Lower lobe of right lung (tissue), 2 donors: ENCODE measurements at regions not wholly inside any gene's neighbourhood (a gene's known extent, or its start where the extent isn't known, plus 50 kb on each side); places are given as distances from the start of the nearest gene placed in this dataset.
A peak's percentile ranks its signal among the peaks of the same experiment; 100 is the strongest.

ENCODE experiments used
- ATAC-seq, 2 donors: fragments of 200-7000 bp; cut with Tn5 transposase; one replicate each; pipeline ENCODE4 v1.9.1; 2020 to 2022; ENCODE audit warnings: mild to moderate bottlenecking in 2 of 2, moderate library complexity in 2 of 2
- DNase-seq: peaks from one replicate; pipeline ENCODE4 v3.0.0-alpha.2; 2020
- H3K27ac ChIP-seq: fragments of 200-600 bp; one replicate; pipeline ENCODE4 v1.8.0; 2022
- H3K27me3 ChIP-seq: fragments of 200-600 bp; one replicate; pipeline ENCODE4 v1.8.0; 2022; ENCODE audit warnings: low read depth
- H3K36me3 ChIP-seq: fragments of 200-600 bp; one replicate; pipeline ENCODE4 v1.8.0; 2022; ENCODE audit warnings: mild to moderate bottlenecking
- H3K4me1 ChIP-seq: fragments of 200-600 bp; one replicate; pipeline ENCODE4 v1.8.0; 2022
- H3K4me3 ChIP-seq: fragments of 200-600 bp; one replicate; pipeline ENCODE4 v1.8.0; 2022; ENCODE audit warnings: mild to moderate bottlenecking
- H3K9me3 ChIP-seq: fragments of 200-600 bp; one replicate; pipeline ENCODE4 v1.8.0; 2022
- CTCF ChIP-seq: fragments of 200-600 bp; IDR thresholded peaks from one replicate; pipeline ENCODE4 v1.8.0; 2022; ENCODE audit warnings: antibody characterized with exemption, mild to moderate bottlenecking
- intact Hi-C: fragments of 100-400 bp; cut with DNase I; formaldehyde crosslinking; loops from one replicate; pipeline ENCODE4 v1.11.0; 2022
- donor health status: DM: no; HTN: yes; CAD: no; lungs with severe emphysema.

DNA sequence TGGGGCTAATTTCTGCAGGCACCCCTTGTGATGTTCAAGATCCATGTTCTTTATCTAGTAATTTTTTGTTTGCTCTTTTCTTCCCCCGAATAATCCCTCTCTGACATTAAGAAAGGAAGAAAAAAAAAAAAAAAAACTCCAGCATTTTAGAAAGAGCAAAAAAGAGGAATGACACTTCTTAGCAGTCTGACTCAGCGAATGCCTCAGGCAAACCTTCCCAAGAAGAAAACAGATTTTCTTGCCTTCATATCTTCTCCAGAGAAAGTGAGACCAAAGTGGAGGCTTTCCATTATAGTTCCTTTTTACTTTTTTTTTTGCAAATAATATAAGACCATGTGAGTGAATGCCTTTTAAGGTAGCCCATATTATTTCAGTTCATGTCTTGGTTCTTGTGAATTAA, 479.0 kb upstream of the SYT1 start:
- H3K36me3 ChIP-seq: no peaks in the 10 kb centered on the region
- intact Hi-C loops: no loop called here
- H3K4me1 ChIP-seq: no peaks in the 10 kb centered on the region
- H3K4me3 ChIP-seq: no peak overlapping the region
- H3K27me3 ChIP-seq: no peaks in the 10 kb centered on the region
- no peaks in the 10 kb centered on the region for H3K9me3 ChIP-seq
- no peak for ATAC-seq
- TF ChIP-seq CTCF: no peak
- no peak for DNase-seq
- no peak overlapping the region for H3K27ac ChIP-seq

DNA sequence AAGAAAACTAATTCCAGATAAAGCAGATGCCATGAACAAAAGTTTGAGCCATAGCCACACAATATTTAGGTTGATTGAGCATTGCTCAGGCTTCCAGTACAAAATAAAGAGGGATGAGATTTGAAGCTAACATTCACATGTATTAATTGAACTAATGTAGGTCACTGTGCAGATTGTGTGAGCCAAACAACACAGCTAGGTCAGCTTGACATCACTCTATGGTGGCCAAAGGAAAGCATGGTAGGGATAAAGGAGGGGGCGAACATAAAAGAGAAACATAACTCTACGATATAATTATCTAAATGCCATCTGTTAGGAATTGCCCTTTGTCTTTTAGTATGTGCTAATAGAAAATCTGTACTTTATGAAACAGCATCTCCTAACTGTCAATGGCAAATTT, 477.7 kb upstream of the SYT1 start:
- Histone ChIP-seq H3K27me3 (no peaks in the 10 kb centered on the region), H3K36me3 (no peaks in the 10 kb centered on the region), H3K27ac (no peak overlapping the region), H3K4me1 (no peaks in the 10 kb centered on the region), H3K4me3 (no peak overlapping the region), H3K9me3 (no peaks in the 10 kb centered on the region)
- TF ChIP-seq CTCF: no peak
- intact Hi-C loops: no loop called here
- no peak for DNase-seq
- ATAC-seq: no peak

DNA sequence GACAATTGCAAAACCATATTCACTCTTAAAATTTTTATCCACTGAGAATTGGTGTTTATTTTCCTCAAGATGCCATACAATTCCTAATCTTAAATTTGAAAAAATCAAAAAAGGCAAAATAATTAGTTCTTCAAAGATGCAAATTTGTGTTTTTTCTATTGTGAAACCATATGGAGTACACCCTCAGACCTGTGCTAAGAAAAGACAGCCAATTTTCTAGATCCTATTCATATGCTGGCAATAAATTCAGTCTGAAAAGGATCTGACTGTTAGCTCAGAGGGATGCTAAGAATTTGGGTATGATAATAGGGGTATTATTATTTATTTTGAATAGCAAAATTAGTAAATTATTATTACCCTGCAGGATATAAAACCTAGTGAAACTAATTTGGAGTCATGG, 476.9 kb upstream of the SYT1 start:
- intact Hi-C loops: no loop called here
- Histone ChIP-seq H3K9me3 (no peaks in the 10 kb centered on the region), H3K36me3 (no peaks in the 10 kb centered on the region), H3K4me1 (no peaks in the 10 kb centered on the region), H3K27me3 (no peaks in the 10 kb centered on the region), H3K4me3 (no peak overlapping the region), H3K27ac (no peak overlapping the region)
- TF ChIP-seq CTCF: no peak
- DNase-seq (no peak), ATAC-seq (no peak)

GRCh38 chr12:78388461-78388860, 476.1 kb upstream of the SYT1 start:
- no peaks in the 10 kb centered on the region for H3K27me3 ChIP-seq
- TF ChIP-seq CTCF: no peak
- no peak for ATAC-seq
- H3K36me3 ChIP-seq: no peaks in the 10 kb centered on the region
- DNase-seq: no peak
- no peaks in the 10 kb centered on the region for H3K9me3 ChIP-seq
- no peaks in the 10 kb centered on the region for H3K4me1 ChIP-seq
- no peak overlapping the region for H3K27ac ChIP-seq
- intact Hi-C loops: no loop called here
- H3K4me3 ChIP-seq: no peak overlapping the region

- TF ChIP-seq CTCF: no peak
- intact Hi-C loops: no loop called here
- Histone ChIP-seq H3K4me1 (no peaks in the 10 kb centered on the region), H3K27me3 (no peaks in the 10 kb centered on the region), H3K9me3 (no peaks in the 10 kb centered on the region), H3K4me3 (no peak overlapping the region), H3K27ac (no peak overlapping the region), H3K36me3 (no peaks in the 10 kb centered on the region)
- no peak for DNase-seq
- ATAC-seq: no peak
Measured at GRCh38 chr12:78390920-78391319, 473.7 kb upstream of the SYT1 start.

DNA sequence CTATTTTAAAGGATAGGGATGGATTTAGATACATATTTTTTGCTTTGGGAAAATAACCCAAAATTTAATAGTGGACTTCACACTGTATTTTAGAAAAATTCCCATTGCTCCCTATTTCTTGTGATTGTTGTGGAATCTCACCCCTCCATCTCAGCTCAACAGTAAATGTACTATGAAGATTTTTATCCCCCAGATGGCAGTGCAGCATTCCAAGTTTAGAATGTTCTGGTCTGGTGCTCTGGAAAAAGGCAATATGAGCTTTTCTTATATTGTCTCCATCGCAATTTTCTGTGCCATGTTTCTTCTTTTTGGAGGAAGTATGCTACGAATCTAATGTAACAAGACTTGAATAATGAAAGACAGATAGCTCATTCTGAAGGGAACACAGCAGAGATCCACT, 471.7 kb upstream of the SYT1 start:
- H3K27me3 ChIP-seq: no peaks in the 10 kb centered on the region
- intact Hi-C loops: no loop called here
- no peaks in the 10 kb centered on the region for H3K9me3 ChIP-seq
- no peaks in the 10 kb centered on the region for H3K4me1 ChIP-seq
- DNase-seq (no peak), ATAC-seq (no peak)
- H3K4me3 ChIP-seq: no peak overlapping the region
- peak; percentile 11 for TF ChIP-seq CTCF
- H3K36me3 ChIP-seq: no peaks in the 10 kb centered on the region
- H3K27ac ChIP-seq: no peak overlapping the region
